ENCODE measurements at regions not wholly inside any gene's neighbourhood (a gene's known extent, or its start where the extent isn't known, plus 50 kb on each side); places are given as distances from the start of the nearest gene placed in this dataset.
"Not testable (repeated sequence)": the region's sequence is repeated elsewhere in the genome, so short reads cannot be mapped to it uniquely, and the experiment has no call there.

- no peak for ATAC-seq
Observed at GRCh38 chr1:165147799-165148198, 208.7 kb downstream of the LMX1A start.

DNA sequence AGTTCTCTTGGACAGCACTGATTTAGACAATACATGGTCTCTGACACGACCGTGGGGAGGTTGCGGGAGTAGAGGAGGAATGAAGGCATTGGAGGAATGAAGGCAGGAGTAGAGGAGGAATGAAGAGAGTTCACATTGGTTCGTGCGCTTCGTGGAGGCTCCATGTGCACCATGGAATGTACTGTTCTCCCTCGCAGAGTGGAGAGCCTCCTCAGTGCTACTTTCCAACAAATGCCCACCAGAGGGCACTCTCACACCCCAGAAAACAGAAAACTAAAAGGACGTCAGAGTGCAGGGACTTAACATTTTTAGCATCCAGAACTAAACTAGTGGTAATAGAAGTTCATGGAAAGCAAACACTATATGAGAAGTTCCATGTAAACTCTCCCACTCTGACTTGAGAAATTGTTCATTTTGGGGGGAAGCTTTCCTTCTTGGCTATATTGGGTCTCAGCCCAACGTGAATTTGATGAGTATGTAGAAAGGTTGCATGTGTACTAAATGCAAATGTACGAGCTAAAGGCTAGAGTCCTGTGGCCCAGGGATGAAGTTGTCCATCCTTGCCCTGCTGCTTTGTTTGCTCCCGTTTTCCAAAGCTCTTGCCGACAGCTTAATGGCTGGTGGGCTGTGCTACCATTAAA, 211.6 kb downstream of the LMX1A start:
- peak; percentile 80 for ATAC-seq

GRCh38 chr1:165143437-165144065, 213.0 kb downstream of the LMX1A start:
- peak; percentile 50 for ATAC-seq

- peak; percentile 84 for ATAC-seq
Observed at GRCh38 chr1:165138960-165139359, 217.6 kb downstream of the LMX1A start.

DNA sequence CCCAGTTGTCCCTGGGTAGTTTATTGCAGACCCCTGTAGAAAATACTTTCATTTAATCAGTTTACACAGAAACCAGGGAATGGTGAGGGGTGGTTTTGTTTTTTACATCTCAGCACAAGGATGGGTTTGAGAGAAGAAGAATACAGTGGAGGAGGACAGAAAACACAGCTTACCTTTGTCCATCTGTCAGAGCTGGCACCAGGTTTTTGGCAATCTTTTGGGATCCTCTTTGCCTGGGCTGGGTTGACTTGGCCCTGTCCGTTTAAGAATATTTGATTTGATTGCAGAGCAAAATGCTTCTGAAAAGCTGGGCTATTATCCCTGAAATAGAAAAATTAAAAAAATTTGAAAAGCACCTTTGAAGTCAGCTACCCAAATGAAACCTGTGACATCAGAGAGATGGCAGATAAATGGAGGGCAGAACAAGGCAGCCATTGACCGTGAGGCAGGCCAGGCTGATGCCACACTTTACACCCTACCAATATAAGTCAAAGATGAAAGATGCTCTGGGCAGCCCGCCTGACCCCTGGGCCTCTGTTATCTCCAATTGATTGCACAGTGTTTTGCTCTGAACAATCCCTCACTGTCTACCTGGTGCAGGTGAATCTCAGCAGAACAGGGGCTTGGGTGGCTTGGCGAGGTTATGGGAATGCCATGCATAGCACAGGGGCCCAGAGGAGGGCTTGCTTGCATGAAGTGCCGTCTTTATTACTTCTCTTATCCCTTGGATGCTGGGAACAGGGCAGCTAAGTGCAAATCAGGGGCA, 218.8 kb downstream of the LMX1A start:
- ATAC-seq, result no peak

DNA sequence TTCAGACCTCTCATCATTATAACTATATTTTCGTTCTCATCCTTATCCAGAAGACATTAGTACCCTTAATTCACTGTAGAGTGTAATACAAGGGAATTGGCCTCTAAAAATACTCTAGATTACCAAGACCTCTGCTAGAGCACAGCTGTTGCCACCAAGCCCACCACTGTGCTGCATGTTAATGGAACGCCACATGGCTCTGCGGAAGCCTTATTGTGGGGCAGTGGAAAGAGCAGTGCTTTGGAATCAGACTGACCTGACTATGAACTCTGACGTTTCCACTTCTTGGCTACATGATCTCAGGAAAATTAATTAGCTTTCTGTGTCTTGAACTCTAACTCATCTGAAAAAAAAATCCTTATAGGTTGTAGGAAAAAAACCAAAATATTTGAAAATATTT, 222.1 kb downstream of the LMX1A start:
- ATAC-seq, result no peak

- ATAC-seq, result peak; percentile 81
Observed at GRCh38 chr1:165129568-165130164, 226.8 kb downstream of the LMX1A start.

DNA sequence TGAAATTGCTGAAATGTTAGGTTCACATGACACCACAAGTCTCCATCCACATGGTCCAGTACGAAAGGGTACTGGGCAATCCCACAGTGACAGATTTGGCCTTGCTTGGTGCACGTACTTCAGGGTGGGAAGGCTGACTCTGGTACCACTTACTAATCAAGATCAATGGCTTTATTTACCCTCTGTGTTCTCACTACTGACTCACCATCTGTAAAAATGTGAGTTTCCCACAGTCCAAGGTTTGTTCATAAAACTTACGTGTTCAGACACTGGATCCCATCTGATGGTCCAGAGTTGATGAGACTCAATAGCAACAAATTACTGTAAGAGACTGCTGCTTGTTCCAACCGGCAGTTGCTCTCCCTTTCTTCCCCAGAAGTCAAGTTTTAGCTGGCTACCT, 231.7 kb downstream of the LMX1A start:
- no peak for ATAC-seq

- no peak for ATAC-seq
Observed at GRCh38 chr1:165119086-165119485, 237.4 kb downstream of the LMX1A start.

GRCh38 chr1:165117482-165117881, 239.0 kb downstream of the LMX1A start:
- ATAC-seq, result no peak

GRCh38 chr1:165116732-165117131, 239.8 kb downstream of the LMX1A start:
- peak; percentile 99 for ATAC-seq

GRCh38 chr1:165116171-165116570, 240.3 kb downstream of the LMX1A start:
- ATAC-seq, result no peak

- ATAC-seq, result no peak
Observed at GRCh38 chr1:165114889-165115285, 241.6 kb downstream of the LMX1A start.

DNA sequence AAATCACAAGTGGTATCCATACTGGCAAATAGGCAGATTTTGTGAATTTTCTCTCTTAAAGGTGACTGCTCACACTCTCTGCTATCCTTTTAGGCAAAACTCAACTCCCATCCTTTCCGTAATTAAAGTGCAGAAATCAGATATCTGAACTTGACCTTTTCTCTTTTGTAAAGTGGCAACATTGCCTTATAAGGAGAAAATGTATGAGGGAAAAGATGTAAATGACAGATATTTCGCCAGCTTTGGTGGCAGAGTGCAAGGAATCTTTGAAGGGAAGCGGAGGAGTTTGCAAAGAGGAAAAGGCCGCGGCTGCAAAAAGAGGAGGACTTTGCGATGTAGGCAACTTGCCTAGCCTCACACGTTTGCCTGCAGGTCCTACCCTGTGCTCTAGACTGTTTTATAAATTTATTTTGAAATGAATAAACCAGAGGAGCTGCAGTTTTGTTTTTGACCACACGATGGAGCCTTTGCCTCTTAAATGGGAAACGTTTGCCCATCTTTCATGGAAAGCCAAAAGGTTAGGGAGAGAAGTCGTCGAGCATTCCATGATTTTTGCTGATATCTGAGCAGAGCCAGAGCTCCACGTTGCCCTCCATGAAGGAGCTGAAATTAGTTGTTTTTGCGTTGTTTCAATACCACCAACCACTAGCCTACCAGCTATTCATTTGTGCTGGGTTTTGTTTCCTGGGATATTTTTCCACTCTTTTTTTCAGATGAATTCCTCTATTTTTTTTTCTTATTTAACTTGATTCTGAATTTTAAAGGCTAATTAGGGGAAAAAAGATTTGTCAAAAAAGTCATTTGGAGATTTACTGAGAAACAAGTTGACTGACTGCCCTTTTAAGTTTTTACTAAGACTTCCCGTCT, 242.3 kb downstream of the LMX1A start:
- ATAC-seq, result no peak

DNA sequence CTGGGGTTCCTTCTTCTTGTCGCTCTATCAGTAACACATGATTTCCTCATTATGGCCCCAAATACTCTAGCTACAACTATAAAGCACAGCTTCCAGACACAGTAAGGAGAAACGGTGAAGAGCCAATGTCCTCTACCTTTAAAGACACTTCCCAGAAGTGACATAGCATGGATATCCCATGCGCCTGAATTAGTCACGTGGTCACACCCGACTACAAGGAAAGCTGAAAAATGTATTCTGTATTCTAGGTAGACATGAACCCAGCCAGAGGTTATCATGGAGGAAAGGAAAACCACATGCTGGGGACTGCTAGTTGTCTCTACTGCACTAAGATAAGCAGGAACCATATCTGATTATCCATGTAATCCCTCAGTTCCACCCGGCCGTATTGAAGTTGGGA, 244.3 kb downstream of the LMX1A start:
- no peak for ATAC-seq

DNA sequence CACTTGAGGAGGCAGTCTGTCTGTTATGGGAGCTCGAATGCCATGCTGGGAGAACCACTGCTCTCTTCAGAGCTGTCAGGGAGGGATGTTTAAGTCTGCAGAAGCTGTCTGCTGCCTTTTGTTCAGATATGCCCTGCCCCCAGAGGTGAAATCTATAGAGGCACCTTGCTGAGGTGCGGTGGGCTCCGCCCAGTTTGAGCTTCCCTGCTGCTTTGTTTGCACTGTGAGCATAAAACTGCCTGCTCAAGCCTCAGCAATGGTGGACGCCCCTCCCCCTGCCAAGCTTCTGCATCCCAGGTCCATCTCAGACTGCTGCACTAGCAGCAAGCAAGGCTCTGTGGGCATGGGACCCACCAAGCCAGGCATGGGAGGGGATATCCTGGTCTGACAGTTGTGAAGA, 247.5 kb downstream of the LMX1A start:
- ATAC-seq, result no peak

- ATAC-seq, result not testable (repeated sequence)
Observed at GRCh38 chr1:165092542-165093162, 263.9 kb downstream of the LMX1A start.

DNA sequence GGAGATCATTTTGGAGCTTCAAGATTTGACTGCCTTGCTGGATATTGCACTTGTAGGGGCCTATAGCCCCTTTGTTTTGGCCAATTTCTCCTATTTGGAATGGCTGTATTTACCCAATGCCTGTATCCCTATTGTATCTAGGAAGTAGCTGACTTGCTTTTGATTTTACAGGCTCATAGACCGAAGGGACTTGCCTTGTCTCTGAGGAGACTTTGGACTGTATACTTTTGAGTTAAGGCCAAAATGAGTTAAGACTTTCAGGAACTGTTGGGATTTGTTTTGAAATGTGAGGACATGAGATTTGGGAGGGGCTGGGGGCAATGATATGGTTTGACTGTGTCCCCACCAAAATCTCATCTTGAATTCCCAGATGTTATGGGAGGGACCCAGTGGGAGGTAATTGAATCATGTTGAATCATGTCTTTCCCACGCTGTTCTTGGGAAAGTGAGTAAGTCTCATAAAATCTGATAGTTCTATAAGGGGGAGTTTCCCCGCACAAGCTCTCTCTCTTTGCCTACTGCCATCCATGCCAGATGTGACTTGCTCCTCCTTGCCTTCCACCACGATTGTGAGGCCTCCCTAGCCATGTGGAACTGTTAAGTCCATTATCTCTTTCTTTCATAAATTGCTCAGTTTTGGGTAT, 276.1 kb downstream of the LMX1A start:
- ATAC-seq, result no peak

DNA sequence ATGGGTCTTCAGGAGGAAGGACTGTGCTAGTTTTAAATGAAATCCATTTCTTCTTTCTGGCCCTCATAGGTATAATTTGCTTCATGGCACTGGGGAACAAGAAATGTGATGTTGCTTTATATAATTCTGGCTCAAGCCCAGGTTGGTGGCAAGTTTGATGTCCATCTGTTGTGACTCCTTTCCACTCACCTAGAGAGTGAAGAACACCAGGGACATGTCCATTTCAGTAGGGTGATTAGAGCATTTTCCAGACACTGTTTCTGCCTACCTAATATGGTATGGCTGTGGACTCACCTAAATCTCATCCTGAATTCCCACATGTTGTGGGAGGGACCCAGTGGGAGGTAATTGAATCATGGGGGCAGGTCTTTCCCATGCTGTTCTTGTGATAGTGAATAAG, 278.1 kb downstream of the LMX1A start:
- no peak for ATAC-seq

DNA sequence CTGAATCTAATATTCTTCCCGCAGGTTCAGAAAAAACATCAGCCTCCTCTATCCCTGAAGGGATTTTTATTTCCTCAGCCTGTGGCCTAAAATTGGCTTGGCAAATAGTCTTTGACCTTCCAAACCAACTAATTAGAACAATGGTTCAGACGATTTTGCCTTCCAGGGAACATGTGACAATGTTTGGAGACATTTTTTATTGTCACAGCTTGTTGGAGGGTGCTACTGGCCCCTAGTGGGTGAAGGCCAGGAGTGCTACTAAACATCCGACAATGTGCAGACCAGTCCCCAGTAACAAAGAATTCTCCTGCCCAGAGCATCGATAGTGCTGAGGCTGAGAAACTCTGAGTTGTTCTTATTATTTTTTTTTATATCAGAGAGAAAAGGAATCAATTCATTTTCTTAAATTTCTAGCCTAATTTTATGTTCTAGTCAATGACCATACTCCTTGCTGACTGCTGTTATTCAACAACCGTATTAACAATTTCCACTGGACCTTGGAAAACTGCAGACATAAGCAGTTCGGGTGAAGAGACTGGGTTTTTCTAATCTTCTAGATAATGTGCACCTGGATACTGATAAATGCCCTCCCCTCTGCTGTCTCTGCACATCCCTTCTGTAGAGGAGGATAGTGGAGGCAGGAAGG, 280.7 kb downstream of the LMX1A start:
- ATAC-seq, result no peak
